ENCODE measurements at regions not wholly inside any gene's neighbourhood (a gene's known extent, or its start where the extent isn't known, plus 50 kb on each side); places are given as distances from the start of the nearest gene placed in this dataset.

GRCh38 chr2:15806801-15807417, 133.4 kb upstream of the MYCN start:
- TF ChIP-seq, protein P1, sequence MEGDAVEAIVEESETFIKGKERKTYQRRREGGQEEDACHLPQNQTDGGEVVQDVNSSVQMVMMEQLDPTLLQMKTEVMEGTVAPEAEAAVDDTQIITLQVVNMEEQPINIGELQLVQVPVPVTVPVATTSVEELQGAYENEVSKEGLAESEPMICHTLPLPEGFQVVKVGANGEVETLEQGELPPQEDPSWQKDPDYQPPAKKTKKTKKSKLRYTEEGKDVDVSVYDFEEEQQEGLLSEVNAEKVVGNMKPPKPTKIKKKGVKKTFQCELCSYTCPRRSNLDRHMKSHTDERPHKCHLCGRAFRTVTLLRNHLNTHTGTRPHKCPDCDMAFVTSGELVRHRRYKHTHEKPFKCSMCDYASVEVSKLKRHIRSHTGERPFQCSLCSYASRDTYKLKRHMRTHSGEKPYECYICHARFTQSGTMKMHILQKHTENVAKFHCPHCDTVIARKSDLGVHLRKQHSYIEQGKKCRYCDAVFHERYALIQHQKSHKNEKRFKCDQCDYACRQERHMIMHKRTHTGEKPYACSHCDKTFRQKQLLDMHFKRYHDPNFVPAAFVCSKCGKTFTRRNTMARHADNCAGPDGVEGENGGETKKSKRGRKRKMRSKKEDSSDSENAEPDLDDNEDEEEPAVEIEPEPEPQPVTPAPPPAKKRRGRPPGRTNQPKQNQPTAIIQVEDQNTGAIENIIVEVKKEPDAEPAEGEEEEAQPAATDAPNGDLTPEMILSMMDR (IDR thresholded peaks at IDR 0.05) = no peak
- TF ChIP-seq POLR2A (IDR thresholded peaks at IDR 0.05) = no peak

Data from body of pancreas (tissue), 4 donors.